ENCODE measurements at regions not wholly inside any gene's neighbourhood (a gene's known extent, or its start where the extent isn't known, plus 50 kb on each side); places are given as distances from the start of the nearest gene placed in this dataset.
A peak's percentile ranks its signal among the peaks of the same experiment; 100 is the strongest.

GRCh38 chr6:151671195-151671594 is 136.3 kb upstream of the ESR1 start:
- TF ChIP-seq, protein P1, sequence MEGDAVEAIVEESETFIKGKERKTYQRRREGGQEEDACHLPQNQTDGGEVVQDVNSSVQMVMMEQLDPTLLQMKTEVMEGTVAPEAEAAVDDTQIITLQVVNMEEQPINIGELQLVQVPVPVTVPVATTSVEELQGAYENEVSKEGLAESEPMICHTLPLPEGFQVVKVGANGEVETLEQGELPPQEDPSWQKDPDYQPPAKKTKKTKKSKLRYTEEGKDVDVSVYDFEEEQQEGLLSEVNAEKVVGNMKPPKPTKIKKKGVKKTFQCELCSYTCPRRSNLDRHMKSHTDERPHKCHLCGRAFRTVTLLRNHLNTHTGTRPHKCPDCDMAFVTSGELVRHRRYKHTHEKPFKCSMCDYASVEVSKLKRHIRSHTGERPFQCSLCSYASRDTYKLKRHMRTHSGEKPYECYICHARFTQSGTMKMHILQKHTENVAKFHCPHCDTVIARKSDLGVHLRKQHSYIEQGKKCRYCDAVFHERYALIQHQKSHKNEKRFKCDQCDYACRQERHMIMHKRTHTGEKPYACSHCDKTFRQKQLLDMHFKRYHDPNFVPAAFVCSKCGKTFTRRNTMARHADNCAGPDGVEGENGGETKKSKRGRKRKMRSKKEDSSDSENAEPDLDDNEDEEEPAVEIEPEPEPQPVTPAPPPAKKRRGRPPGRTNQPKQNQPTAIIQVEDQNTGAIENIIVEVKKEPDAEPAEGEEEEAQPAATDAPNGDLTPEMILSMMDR (IDR thresholded peaks at IDR 0.05; ENCODE audit: control insufficient read depth, insufficient read depth, low read depth, low read length, missing control alignments), result no peak
- H3K4me3 ChIP-seq (ENCODE audit: control insufficient read depth, low read depth, low read length), result no peak overlapping the region
- DNase-seq (ENCODE audit: low read depth), result no peak

GRCh38 chr6:151674578-151674977 is 132.9 kb upstream of the ESR1 start:
- DNase-seq (ENCODE audit: low read depth), result no peak
- no peak overlapping the region for H3K4me3 ChIP-seq (ENCODE audit: control insufficient read depth, low read depth, low read length)
- TF ChIP-seq, protein P1 (IDR thresholded peaks at IDR 0.05; ENCODE audit: control insufficient read depth, insufficient read depth, low read depth, low read length, missing control alignments), result no peak

- DNase-seq (ENCODE audit: low read depth), result no peak
- H3K4me3 ChIP-seq (ENCODE audit: control insufficient read depth, low read depth, low read length), result no peak overlapping the region
- TF ChIP-seq, protein P1 (IDR thresholded peaks at IDR 0.05; ENCODE audit: control insufficient read depth, insufficient read depth, low read depth, low read length, missing control alignments), result peak; percentile 84
Observed at GRCh38 chr6:151675746-151676459, 131.6 kb upstream of the ESR1 start.

GRCh38 chr6:151676460-151676945 is 131.0 kb upstream of the ESR1 start:
- TF ChIP-seq, protein P1 (IDR thresholded peaks at IDR 0.05; ENCODE audit: control insufficient read depth, insufficient read depth, low read depth, low read length, missing control alignments), result no peak
- H3K4me3 ChIP-seq (ENCODE audit: control insufficient read depth, low read depth, low read length), result no peak overlapping the region
- no peak for DNase-seq (ENCODE audit: low read depth)

DNA sequence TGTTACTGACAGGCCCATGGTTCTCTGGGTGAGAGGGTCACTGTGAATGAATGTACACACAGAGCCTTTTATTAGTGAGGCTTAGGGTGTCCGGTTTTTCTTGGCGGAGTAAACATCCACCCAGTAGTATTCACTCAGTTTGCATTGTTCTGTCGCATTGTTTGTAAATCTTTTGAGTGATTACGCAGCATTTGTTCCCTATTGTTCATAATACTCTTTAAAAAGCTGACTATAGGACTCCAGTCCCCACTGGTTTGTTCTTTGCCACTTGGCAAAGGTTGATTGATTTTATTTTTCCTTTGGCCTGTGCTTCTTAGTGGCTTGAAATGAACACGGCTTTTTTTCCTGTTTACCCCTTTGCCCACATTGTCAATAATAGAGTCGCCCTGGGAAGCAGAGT is 130.1 kb upstream of the ESR1 start:
- no peak for DNase-seq (ENCODE audit: low read depth)
- no peak overlapping the region for H3K4me3 ChIP-seq (ENCODE audit: control insufficient read depth, low read depth, low read length)
- TF ChIP-seq, protein P1 (IDR thresholded peaks at IDR 0.05; ENCODE audit: control insufficient read depth, insufficient read depth, low read depth, low read length, missing control alignments), result no peak

- DNase-seq (ENCODE audit: low read depth), result peak; percentile 48
- TF ChIP-seq, protein P1 (IDR thresholded peaks at IDR 0.05; ENCODE audit: control insufficient read depth, insufficient read depth, low read depth, low read length, missing control alignments), result no peak
- H3K4me3 ChIP-seq (ENCODE audit: control insufficient read depth, low read depth, low read length), result no peak overlapping the region
Observed at GRCh38 chr6:151679081-151679480, 128.4 kb upstream of the ESR1 start.
